ENCODE measurements at regions not wholly inside any gene's neighbourhood (a gene's known extent, or its start where the extent isn't known, plus 50 kb on each side); places are given as distances from the start of the nearest gene placed in this dataset.
"Not testable (repeated sequence)": the region's sequence is repeated elsewhere in the genome, so short reads cannot be mapped to it uniquely, and the experiment has no call there.

DNA sequence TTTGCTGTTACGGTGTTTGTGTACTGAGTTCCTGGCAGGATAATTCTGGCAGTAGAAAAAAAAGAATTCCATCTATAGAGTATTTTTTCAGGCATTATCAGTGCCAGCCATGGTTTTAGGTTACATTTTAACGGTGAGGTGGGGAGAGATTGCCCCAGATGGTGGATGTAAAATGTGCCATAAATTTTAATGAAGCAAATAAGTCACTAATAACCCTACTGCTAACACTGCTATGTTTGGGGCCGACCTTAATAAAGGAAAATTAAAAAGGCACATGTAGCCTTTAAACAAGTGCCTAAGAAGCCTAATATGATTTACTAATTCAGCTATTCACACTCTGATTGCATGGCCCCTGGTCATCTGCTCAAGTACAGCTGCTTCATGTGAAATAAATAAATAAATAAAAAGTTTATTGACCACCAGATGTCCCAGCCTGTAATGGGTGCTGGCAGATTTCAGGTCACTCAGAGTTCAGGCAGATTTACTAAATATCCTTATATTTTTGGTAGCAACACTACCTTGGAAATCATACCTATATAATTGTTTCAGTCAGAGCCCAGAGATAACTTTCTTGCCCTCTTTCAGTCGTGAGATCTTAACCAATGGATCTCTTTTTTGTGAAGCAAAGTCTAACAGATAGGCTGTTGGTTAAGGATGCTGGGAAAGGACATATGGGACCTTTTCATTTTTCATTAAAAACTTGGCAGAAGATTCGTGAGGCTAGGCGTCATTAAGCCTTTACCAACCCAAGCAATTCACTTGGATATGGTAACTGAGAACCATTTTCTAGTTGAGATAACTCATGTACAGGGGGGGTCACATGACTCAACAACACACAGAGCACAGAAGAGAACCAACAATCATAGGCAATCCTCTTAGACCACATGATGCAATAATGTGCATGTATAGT, 495.0 kb upstream of the NRSN1 start:
- DNase-seq = no peak

GRCh38 chr6:23633996-23634395, 492.0 kb upstream of the NRSN1 start:
- DNase-seq = no peak

DNA sequence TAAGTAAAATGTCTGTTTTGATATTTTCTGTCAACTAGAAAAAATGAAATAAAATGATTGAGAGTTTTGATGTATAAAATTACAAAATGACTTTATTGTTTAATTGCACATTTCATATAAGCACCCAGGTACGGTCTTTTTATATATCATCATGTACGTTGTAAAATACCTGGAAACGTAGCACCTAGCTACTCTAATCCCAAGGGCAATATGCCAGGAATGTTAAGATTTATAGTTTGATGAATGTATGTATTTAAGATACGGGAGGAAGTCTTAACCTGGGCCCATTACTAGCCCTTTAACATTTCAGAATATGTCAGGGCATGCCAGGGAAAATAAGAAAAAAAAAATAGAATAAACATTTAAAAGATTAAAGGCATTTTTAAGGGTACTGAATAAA, 490.9 kb upstream of the NRSN1 start:
- no peak for DNase-seq

DNA sequence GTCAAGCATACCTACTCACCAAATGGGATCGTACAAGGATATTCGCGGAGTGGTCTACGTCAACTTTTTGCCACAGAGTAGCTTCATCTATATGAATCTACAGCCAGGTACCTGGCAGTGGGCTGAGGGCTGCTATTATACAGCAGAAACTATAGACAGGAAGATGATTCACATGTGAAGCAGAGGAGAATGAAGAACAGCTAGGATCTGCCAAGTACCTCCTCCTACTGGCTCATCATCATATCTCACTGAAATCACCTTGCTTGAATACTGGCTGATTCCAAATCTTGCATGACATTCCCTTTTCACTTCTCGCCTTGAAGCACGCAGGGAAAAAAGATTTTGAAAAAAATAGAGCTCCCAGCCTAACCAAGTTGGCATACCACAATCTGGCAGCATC, 488.7 kb upstream of the NRSN1 start:
- DNase-seq = no peak

GRCh38 chr6:23642849-23643248, 483.2 kb upstream of the NRSN1 start:
- no peak for DNase-seq

GRCh38 chr6:23647045-23647444, 479.0 kb upstream of the NRSN1 start:
- no peak for DNase-seq

DNA sequence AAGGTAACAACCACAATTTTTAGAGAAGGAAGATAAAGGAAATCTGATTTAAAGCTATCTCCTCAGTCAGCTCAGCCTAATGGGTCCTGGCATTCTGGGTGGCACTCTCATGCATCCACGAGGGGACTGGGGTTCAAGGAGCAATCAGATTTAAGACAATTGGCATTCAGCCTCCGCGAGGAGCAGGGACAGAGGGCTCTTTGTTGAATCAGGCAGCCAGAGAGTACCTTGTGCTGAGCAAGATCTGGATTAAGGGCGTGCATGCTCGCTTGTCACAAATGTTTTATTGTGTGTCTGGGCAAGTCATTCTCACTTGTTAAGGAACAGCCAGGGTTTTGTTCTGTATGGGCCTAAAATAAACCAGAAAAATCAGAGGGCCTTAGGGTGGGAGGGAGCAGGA, 475.3 kb upstream of the NRSN1 start:
- DNase-seq = no peak

- DNase-seq = no peak
Measured at GRCh38 chr6:23654745-23655144, 471.3 kb upstream of the NRSN1 start.

DNA sequence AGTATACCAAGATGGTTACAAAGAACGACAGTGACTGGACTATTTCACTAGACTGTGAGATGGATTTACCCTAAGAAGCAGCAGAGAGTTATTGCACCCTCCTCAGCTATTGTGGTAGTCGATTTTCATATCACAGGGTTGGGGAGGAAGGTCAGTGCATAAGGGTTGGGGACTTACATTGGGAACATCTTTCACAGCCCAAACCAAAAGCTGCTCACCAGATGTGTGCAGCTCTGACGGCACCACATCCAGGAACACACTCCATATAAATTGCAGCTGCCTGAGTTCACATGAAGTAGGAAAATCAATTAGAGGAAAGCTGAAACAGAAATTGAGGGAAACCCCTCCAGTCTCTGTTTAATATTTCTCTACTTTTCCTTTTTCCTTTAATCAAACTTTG, 470.5 kb upstream of the NRSN1 start:
- DNase-seq = no peak

- DNase-seq = no peak
Measured at GRCh38 chr6:23656255-23657194, 469.5 kb upstream of the NRSN1 start.

DNA sequence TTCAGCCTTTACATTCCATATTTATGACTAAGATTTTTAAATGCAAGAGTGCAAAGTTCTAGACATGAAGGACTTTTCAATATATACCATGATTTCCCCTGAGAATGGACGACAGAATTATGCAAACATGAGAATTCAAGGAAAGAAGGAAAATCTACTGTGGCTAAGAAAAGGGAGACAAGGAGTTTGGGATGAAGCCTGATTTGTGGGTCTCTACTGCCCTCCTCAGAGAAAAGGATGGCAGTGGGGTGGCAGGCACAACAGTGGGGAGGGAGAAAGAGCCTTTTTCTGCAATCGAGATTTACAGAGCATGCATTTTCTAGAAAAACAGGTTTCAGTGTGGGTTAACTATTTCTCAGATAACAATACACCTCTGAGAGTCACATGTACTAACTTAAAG, 466.9 kb upstream of the NRSN1 start:
- DNase-seq = no peak

GRCh38 chr6:23661549-23661948, 464.5 kb upstream of the NRSN1 start:
- no peak for DNase-seq

DNA sequence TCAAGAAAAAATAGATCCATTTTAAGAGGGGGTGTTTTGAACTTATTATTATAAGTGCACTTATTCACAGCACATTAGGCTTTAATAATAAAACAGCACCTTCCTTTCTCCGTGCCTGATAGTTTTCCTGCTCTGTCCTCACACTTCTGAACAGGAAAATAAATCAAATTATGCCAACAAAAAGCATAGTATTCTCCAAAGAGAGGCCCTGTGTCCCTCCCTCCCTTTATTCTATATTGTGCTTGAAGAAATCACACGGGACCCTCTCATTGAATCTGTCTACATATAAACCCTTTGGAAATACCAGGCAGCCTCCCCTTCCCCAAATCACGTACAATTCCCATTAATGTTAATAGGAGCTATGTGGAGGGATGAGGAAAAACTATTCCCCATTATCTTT, 462.9 kb upstream of the NRSN1 start:
- DNase-seq = no peak

DNA sequence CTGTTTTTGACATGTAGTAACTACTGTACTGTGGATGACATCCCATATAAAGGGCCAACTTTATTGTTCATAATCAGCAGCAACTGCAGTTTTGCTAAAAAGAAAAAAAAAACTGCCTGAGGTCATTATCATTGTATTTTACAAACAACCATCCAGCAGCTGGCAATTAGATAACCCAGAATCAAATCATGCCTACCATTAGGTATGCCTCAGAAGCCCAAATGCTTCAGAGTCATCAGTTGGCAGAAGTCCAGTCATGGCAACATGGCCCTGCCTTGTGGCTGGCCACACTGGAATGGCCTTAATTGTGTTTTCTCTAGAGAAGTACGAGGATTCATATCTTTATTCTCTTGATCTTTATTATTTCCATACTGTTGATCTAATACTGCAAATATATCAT, 462.4 kb upstream of the NRSN1 start:
- DNase-seq = no peak

- not testable (repeated sequence) for DNase-seq
Measured at GRCh38 chr6:23665911-23666310, 460.1 kb upstream of the NRSN1 start.

DNA sequence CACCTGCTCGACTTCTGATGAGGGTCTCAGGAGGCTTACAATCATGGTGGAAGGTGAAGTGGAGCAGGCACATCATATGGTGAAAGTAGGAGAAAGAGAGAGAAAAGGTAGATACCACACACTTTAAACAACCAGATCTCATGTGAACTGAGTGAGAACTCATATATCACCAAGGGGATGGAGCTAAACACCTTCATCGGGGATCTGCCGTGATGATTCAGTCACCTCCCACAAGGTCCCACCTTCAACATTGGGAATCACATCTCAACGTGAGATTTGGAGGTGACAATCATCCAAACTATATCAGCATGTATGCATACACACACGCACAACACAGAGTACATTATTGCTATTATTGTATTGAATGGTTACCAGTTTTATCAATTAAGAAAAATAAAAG, 453.3 kb upstream of the NRSN1 start:
- DNase-seq = no peak

DNA sequence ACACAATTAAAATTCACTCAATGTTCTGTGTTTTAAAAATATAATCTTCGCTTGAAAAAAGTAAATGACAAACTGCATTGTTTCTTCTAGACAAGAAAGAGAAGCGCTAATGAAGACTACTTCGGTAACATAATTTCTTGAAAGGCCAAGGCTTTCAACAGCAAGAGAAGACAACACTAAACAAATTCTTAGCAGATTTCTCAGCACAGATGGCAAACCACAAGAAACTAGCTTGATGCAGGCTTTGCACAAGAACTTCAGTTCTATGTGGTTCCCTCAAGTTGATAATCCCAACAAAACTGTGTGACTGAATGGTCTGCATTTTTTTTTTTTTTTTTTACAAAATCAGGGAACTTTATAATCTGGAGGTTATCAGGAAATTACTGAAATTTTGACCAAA, 447.4 kb upstream of the NRSN1 start:
- DNase-seq = no peak

GRCh38 chr6:23681743-23682142, 444.3 kb upstream of the NRSN1 start:
- no peak for DNase-seq

- DNase-seq = no peak
Measured at GRCh38 chr6:23688650-23689049, 437.4 kb upstream of the NRSN1 start.

DNA sequence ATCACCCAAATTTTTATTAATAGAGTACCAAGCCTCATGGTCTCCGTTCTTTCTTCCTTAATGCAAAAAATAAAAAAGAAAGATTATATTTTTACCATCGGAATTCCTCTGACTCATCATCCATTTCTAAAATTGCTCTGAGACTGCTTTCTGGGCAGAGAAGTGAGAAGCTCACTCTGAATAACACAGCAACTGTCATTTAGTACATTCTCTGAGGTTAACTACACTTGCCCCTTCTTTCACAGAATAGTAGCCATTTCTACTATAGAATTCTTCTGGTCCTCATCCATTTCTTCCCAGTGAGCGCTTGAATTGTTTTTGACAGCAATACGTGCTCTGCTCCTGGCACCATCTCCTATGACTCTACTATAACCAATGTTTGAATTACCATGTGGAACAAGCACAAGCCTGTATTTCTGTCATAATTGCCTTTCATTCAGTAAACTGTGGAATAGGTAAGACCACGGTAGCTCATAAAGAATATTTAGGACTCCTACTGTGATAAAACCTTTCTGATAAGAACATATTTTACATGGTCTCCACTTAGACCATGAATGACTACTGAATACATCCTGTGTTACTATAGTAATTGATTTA, 435.5 kb upstream of the NRSN1 start:
- DNase-seq = no peak

- no peak for DNase-seq
Measured at GRCh38 chr6:23692184-23692583, 433.8 kb upstream of the NRSN1 start.

- no peak for DNase-seq
Measured at GRCh38 chr6:23696992-23697391, 429.0 kb upstream of the NRSN1 start.

GRCh38 chr6:23704479-23705052, 421.4 kb upstream of the NRSN1 start:
- DNase-seq = no peak

Data from CD4-positive, alpha-beta T cell treated with Interleukin-21 for 1 hour (primary cell).